ENCODE measurements at regions not wholly inside any gene's neighbourhood (a gene's known extent, or its start where the extent isn't known, plus 50 kb on each side); places are given as distances from the start of the nearest gene placed in this dataset.

- H3K27me3 ChIP-seq (ENCODE audit: control insufficient read depth, insufficient read depth, low read length), result no peaks in the 10 kb centered on the region
- FAIRE-seq (no peak), DNase-seq (ENCODE audit: low read depth) (no peak)
- TF ChIP-seq, protein P1, sequence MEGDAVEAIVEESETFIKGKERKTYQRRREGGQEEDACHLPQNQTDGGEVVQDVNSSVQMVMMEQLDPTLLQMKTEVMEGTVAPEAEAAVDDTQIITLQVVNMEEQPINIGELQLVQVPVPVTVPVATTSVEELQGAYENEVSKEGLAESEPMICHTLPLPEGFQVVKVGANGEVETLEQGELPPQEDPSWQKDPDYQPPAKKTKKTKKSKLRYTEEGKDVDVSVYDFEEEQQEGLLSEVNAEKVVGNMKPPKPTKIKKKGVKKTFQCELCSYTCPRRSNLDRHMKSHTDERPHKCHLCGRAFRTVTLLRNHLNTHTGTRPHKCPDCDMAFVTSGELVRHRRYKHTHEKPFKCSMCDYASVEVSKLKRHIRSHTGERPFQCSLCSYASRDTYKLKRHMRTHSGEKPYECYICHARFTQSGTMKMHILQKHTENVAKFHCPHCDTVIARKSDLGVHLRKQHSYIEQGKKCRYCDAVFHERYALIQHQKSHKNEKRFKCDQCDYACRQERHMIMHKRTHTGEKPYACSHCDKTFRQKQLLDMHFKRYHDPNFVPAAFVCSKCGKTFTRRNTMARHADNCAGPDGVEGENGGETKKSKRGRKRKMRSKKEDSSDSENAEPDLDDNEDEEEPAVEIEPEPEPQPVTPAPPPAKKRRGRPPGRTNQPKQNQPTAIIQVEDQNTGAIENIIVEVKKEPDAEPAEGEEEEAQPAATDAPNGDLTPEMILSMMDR (IDR thresholded peaks at IDR 0.05; ENCODE audit: insufficient read depth, low read length, severe bottlenecking), result no peak
- H3K4me3 ChIP-seq (ENCODE audit: low read depth, low read length), result no peak overlapping the region
- H3K36me3 ChIP-seq (ENCODE audit: control insufficient read depth, insufficient read depth, low read length), result no peaks in the 10 kb centered on the region
Observed at GRCh38 chr12:4991801-4992200, 51.9 kb upstream of the KCNA5 start.

DNA sequence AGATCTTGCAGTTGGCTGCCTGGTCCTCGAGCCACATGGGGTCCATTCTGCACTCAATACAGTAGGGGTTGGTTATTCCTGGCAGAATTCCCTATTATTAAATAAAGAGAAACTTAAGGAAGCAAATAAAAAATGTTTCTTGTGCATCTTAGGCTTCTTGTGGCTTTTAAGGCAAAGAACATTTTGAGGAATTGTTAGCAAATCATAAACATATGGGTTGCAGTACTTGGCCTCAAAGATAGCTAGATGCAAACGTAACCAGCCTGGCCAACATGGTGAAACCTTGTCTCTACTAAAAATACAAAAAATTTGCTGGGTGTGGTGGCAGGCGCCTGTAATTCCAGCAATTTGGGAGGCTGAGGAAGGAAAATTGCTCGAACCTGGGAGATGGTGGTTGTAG, 50.8 kb upstream of the KCNA5 start:
- Histone ChIP-seq H3K27me3 (ENCODE audit: control insufficient read depth, insufficient read depth, low read length) (no peaks in the 10 kb centered on the region), H3K4me3 (ENCODE audit: low read depth, low read length) (no peak overlapping the region), H3K36me3 (ENCODE audit: control insufficient read depth, insufficient read depth, low read length) (no peaks in the 10 kb centered on the region)
- DNase-seq (ENCODE audit: low read depth), result no peak
- TF ChIP-seq, protein P1 (IDR thresholded peaks at IDR 0.05; ENCODE audit: insufficient read depth, low read length, severe bottlenecking), result no peak
- no peak for FAIRE-seq
